CD4-positive, alpha-beta T cell treated with Interleukin-12 subunit alpha and Interleukin-12 subunit beta, for 1 hour (primary cell): ENCODE measurements at regions not wholly inside any gene's neighbourhood (a gene's known extent, or its start where the extent isn't known, plus 50 kb on each side); places are given as distances from the start of the nearest gene placed in this dataset.

Experiments used
- DNase-seq: peaks from one replicate; pipeline ENCODE4 v3.0.0-alpha.2; 2020

DNA sequence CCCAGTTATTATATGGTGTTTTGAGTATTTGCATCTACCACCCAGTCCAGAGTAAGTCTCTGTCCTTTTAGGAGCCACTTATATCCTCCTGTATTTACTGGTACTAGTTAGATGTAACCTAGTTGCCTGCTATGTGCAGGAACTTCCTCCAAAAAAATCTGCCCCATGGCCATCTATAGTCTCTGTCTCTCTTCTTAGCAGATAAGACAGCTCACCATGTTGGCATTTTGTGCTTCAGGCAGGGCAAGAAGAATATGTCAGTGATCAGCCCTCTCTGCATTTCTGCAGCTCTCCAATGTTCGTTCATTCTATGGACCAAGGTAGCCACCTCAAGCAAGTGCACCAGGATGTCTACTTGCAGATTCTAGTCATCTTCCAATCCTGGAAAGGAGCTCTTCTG, 446.5 kb downstream of the TLE1 start:
- no peak for DNase-seq

DNA sequence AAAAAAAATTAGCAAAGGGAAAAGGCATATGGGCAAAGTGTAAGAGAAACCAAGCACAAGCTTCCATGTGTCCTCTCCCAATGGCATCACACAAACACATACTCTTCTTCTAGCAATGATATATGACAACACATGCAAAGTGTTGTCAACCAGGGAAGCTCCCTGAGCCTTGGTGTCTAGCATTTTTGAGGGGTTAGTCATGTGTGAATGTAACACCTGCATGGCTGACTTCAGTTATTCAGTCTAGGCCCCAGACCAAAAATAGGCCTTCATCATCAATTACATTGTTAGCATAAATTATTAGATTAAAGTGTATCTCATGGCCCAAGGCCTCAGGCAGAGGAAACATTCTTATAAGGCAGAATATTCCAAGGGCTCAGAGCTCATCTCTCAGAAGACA, 450.0 kb downstream of the TLE1 start:
- no peak for DNase-seq

DNA sequence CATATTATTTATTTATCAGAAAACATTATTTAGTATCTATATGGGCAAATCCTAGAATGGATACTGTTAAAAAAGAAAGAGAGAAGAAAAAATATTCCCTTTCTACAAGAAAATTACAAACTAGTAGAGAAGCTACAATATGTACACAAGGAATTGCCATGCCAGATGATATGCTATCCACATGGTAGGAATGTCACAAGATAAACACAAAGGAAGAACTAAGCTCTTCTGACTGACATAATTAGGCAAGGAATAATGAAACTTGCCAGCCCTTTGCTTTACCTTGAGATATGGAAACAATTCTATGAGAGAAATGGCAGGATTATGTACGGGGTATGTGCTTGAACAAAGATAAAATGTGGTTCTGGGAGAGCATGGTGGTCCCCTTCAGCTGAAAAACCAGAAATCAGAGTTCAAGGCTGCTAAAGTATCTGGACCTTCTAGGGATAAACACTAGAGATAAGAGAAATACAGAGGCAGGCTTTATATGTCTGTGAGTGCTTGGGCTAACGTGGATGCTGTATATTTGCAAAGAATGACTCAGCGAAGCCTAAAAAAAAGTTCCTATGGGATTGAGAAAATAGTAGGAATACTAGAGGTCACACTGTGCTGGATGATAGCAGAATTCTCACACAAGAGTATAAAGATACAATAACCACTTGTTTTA, 451.6 kb downstream of the TLE1 start:
- no peak for DNase-seq

DNA sequence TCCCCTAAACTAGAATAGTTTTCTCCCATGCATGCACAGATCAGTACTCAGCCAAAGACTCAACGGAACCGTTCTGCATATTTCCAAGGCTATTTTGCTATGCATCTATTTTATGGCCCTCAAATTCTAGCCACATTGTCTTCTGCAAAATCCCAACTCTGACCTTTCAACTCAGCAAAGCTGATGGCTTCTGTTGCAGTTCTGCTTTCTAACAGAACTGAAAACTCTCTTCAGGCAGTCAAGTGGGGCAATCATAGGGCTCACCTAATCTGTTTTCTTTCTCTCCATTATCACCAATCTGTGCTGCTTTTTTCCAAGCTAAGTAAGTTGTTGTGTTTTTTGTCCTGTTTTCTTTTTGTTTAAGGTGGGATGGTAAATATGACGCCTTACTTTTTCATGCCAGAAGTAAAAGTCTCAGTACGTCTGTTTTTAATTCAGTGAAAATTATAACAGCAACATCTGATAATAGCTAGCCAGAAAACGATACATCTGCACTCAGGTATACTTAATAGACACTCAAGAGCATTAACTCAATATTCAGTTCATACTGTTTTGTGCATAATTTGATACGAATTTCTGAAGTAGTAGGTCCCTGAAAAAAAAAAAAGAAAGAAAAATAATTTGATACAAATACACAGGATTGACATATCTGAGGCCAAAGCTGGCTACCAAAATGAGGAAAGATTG, 454.3 kb downstream of the TLE1 start:
- no peak for DNase-seq

- DNase-seq: no peak
Measured at GRCh38 chr9:81231011-81231410, 458.3 kb downstream of the TLE1 start.

DNA sequence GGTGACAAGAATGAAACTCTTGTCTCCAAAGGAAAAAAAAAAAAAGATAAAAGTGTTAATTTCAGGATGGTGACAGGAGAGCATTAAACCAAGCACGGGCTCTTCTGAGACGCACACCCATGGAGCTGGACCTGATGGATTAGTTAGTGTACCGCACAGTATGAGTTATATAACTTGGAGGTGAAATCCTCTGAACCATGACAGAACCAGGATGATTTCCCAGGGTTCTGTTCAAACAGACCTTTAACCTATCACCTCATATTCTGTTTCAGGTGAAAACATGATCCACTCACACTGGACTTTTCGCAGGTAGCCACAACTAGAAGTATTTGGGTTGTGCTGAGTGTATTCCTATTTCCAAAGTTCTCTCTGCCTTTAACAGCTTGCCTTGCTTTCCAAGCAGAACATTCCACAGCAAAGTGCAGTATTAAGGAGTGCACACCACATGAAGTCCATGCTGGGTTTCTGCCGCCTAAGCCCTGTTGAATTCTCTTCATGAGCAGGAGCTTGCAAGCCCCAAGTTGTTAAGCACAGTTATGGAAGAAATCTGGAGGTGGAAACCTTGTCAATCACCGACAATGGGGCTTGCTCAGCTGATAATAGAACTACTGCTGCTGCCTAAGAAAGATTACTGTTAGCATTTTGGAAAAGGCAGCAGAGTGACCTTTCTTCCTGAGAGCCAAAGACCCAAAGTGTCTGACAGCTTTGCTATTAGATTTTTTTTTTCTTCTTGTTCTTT, 461.7 kb downstream of the TLE1 start:
- DNase-seq: no peak

- DNase-seq: no peak
Measured at GRCh38 chr9:81225596-81225995, 463.8 kb downstream of the TLE1 start.

- DNase-seq: no peak
Measured at GRCh38 chr9:81224166-81225081, 464.9 kb downstream of the TLE1 start.

GRCh38 chr9:81214975-81215374, 474.4 kb downstream of the TLE1 start:
- DNase-seq: no peak

DNA sequence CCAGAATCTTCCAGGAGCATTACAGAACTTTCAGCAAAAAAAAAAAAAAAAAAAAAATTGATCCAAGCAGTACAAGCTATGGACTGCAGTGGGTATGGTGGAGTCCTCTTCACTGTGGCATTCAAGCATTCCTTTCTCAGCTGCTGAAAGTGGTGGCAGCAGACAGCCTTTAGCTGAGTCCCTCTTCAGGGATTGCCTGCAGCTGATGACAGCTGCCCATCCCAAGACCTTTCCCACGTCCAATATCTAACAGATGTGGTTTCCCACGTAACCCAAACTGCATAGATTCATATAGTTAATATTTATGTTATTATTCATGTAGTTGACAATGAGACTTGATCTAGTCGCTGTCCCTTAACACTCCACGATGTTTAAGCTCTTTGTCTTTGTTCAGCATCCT, 475.9 kb downstream of the TLE1 start:
- DNase-seq: no peak

- no peak for DNase-seq
Measured at GRCh38 chr9:81211741-81212140, 477.6 kb downstream of the TLE1 start.

GRCh38 chr9:81207651-81208050, 481.7 kb downstream of the TLE1 start:
- no peak for DNase-seq

DNA sequence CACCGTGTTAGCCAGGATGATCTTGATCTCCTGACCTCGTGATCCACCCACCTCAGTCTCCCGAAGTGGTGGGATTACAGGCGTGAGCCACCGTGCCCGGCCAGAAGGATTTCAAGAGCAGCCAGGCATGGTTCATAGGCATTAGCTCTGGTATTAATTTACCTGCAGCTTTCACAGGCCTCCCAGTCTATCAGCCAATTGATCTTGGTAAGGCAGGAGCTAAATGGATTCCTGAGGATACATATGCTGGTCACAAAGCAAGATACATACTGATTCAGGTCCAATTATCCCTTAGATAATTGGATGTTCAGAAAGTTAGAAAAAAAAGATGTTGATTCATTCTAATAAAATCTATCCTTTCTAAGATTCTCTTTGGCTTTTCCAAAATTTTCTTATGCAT, 487.1 kb downstream of the TLE1 start:
- DNase-seq: no peak

DNA sequence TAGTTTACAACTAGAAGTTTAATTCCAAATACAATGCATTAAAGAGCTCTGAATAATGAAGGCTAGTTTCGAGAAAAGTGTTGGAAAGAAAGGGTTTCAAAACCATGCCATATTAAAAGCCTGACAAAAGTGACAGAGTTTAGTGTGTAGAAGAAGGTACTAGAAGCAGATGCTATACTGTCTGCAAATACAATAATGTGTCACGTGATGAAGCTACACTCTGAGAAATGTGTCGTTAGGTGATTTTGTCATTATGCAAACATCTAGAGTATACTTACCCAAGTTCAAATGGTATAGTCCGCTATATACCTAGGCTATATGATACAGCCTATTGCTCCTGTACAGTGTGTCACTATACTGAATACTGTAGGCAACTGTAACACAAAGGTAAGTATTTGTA, 494.1 kb downstream of the TLE1 start:
- no peak for DNase-seq

DNA sequence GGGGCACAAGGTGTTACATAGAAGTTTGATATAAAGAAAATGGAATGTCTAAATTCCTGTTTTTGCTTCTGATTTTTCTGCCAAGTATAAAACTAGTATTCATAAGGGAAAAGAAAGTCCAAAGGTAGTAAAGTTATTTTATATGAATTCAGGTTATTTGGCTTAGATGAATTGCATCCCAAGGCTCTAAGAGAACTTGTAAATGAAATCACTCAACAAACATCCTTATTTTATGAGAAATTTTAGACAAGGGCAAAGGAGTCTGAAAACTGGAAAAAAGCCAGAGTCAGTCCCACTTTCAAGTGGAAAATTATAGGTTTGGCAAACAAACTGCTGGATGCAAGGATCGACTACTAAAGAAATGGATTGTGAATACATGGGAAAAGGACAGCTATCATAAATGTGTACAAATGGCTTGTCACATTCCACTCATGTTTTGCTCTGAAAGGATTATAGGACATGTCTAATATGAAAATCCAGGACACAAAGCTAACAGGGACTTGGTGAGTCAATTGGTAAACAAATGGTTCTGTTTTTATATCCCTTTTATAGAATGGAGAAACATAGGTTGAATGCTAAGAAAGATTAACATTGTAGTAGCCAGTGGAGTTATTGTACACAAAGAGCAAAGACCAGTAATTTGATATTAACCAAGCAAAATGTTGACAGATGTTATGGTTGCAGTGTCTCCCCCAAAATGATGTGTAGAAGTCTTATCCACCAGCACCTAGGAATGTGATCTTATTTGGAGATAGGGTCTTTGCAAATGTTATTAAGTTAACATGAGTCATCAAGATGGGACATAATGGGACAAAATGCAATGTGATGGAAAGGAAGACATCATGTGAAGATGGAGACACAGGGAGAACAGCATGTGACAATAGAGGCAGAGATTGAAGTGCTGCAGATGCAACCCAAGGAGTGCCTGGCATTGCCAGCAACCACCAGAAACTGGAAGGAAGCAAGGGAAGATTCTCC, 495.7 kb downstream of the TLE1 start:
- DNase-seq: no peak

DNA sequence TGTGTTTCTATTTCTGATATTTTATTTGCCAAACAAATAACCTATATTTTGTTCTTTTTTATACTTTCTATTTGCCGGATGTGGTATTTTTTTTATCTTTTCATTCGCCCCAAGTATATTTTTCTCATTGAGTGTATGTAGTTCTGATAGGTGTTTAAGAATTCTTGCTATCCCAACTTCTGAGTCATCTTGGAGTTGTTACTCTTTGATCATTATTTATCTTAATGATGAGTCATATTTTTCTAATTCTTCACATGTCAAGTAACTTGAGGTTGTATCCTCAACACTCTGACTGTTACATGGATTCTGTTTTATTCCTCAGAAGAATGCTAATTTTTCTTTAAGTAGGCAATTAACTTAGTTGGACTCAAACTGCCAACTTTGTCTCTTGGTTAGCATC, 498.1 kb downstream of the TLE1 start:
- DNase-seq: no peak

GRCh38 chr9:81190659-81191058, 498.7 kb downstream of the TLE1 start:
- no peak for DNase-seq

DNA sequence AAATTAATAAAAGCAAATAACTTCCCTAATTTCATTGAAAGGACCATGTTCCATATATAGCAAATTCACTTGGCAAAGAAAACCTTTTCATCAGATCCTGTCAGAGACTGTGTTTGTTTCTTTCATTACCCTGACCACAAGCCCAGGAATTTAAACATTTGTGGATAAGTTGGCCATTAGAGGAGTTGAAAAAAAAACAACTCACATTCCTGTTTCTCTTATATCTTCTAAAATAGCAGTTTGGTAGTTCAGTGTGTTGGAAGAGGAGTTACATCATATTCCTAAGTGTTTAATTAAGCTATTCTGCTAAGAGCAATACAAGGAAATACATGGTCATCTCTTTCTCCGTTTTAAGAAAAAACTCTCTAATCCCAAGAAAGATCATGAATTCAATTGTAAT, 505.6 kb downstream of the TLE1 start:
- DNase-seq: no peak

- DNase-seq: no peak
Measured at GRCh38 chr9:81182431-81182830, 506.9 kb downstream of the TLE1 start.

DNA sequence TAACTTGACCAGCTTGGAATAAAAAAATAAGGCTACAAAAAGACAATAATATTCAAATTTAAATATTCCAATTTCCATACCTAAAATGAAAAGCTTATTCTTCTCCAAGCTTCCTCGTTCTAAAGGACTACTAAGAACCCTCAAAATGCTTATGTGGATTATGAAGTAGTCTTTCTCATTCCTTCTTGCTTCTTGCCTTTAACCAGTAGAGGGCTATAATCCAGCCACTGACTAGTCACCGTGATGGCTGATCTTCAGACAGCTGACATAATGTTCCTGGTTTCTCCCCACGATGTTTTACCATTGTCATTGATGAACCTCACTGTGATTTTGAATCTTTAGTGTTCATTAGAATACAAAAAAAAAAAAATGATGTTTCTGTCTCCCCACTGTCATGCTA, 515.3 kb downstream of the TLE1 start:
- DNase-seq: no peak

DNA sequence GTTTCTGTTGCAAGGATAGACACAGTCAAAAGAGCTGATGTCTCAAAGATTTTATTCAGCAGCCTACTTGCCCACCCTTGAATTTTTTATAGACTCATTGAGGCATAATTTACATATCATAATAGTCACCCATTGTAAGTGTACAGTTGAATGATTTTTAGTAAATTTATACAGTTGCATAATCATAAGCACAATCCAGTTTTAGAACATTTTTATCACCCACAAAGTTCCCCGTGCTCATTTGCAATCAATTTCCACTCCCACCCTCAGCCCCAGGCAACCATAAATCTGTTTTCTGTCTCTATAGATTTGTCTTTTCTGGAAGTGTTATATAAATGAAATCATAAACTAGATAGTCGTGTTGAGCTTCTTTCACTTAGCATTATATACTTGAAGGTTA, 517.7 kb downstream of the TLE1 start:
- no peak for DNase-seq

DNA sequence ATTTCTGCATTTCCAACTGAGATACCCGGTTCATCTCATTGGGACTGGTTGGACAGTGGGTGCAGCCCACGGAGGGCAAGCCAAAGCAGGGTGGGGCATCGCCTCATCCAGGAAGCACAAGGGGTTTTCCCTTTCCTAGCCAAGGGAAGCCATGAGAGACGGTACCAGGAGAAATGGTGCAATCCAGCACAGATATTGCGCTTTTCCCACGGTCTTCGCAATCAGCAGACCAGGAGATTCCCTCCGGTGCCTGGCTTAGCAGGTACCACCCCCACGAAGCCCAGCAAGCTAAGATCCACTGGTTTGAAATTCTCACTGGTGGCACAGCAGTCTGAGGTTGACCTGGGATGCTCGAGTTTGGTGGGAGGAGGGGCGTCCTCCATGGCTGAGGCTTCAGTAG, 527.0 kb downstream of the TLE1 start:
- no peak for DNase-seq
